GM19238 (cell line): ENCODE measurements at regions not wholly inside any gene's neighbourhood (a gene's known extent, or its start where the extent isn't known, plus 50 kb on each side); places are given as distances from the start of the nearest gene placed in this dataset.

Experiments used
- DNase-seq: peaks from one replicate; pipeline ENCODE4 v3.0.0; 2011; ENCODE audit warnings: low spot score; ENCODE audit not compliant: insufficient read length

DNA sequence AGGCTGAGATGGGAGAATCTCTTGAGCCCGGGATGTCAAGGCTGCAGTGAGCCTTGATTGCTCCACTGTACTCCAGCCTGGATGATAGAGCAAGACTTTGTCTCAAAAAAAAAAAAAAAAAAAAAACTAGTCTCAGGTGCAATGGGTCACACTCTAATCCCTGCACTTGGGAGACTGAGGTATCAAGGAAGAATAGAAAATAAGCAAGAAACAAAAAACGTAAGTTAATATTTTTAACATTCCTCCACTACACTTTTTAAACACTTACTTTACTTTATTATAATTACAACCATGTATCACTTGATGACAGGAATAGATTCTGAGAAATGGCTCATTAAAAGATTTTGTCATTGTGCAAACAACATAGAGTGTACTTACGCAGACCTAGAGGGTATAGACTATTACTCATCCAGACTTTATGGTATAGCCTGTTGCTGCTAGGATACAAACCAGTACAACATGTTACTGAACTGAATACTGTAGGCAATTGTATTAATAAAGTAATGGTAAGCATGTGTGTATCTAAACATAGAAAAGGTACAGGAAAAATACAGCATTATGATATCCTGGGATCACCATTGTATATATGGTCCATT, 1244.1 kb upstream of the ADGRL4 start:
- DNase-seq = no peak

DNA sequence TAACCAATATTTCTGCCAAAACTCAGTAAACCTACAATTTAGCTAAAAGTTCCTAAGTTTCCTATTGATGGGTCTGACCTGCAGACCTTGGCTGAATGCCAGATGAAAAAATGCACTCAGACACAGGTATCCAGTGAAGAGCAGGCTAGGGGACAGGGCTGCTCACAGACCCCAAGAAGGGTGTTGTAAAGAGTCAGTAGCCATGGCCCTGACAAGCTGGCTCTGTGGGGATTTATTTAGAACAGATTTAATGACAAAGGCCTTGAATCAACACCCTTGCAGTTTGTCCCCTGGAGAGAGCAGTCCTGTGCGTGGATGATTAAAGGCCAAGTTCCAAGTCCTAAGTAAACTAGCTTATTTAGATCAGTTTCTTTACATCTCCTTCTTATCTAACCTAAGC, 1243.2 kb upstream of the ADGRL4 start:
- DNase-seq = no peak

DNA sequence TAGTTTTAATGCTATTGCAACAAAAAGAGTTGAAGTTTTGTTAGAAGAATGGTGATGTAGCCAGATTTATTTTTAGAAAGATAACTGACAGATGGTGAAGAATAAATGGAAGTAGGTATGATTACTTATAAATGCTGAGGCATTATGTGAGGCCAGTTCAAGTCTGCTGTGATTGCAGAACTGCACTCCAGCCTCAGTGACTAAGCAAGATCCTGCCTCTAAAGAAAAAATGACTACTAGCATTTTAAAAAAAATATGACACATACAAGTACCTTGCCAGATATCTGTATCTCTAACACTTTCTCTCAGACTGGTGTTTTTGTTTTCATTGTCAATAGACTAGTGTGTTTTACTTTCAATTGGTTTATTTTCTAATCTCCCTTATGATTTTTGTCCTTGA, 1242.4 kb upstream of the ADGRL4 start:
- DNase-seq = no peak

DNA sequence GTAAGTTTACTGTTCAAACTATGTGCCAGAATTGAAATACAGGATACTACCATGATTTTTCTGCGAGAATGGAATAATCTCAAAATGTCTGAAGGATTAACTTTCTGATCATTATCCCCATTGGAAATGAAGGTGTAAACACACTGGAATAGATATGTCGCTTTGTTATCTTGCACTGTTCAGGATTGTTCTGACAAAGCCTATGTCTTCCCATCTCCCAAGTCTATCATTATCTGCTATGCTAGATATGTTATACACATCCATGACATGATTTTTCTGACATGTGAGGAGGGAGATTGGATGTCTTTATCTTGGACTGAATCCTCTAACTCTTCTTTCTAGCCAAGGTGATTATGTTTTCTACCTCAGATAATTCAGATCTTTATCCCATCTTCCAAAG, 1239.3 kb upstream of the ADGRL4 start:
- no peak for DNase-seq

DNA sequence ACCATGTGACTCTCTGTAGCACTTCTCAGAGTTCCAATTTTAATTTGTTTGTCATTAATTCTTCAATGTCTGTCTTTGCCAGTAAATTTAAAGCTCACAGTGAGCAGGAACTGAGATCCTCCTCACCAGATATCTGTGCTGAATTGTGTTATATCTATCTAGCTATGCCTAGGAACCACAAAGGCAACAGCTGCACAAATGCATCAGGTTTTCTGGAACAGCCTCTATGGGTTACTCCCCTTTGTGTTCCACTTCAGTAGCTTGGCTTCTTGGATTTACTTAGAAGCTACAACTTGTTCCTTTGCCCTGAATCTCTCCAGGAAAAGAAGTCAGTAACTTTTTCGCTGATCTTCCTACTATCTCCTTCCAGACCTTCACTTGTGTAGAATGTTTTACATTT, 1237.8 kb upstream of the ADGRL4 start:
- no peak for DNase-seq

- DNase-seq = no peak
Observed at GRCh38 chr1:80241566-80241965, 1235.0 kb upstream of the ADGRL4 start.

DNA sequence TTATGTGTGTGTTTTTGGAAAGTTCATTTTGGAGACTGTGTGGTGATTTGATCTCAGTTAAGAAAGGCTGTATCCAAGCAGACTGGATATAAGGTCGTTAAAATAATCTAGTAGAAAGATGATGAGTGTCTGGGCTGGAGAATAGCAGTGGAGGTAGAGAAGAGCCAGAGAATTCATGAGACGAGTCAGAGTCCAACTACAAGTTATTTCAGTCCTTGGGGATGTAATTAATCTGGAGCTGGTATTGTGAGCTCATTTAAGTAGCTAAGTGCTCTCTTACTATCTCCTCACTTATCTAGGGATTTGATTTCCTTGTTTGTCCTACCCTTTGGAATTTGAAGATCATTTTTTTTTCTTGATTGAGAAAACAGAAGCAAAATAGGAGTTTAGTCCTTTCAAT, 1219.0 kb upstream of the ADGRL4 start:
- no peak for DNase-seq

- DNase-seq = no peak
Observed at GRCh38 chr1:80221319-80221718, 1214.8 kb upstream of the ADGRL4 start.

DNA sequence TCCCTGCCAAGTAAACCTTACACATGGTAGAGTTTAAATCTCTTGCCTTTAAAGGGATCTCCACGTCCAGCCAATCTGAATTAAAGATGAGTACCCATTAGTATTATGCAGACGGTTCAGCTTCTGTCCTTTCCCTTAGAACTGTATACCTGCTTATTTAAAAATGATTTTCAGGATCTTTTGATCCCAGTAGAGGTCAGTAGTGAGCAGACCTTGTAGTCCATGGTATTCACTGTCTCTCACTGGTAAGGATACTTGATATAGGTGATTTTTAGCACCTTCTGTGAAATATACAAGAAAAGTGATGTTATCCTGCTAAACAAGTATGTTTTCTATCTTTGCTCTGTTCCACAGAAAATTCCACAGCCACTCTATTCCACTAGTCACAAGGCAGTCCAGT, 1211.6 kb upstream of the ADGRL4 start:
- DNase-seq = no peak

DNA sequence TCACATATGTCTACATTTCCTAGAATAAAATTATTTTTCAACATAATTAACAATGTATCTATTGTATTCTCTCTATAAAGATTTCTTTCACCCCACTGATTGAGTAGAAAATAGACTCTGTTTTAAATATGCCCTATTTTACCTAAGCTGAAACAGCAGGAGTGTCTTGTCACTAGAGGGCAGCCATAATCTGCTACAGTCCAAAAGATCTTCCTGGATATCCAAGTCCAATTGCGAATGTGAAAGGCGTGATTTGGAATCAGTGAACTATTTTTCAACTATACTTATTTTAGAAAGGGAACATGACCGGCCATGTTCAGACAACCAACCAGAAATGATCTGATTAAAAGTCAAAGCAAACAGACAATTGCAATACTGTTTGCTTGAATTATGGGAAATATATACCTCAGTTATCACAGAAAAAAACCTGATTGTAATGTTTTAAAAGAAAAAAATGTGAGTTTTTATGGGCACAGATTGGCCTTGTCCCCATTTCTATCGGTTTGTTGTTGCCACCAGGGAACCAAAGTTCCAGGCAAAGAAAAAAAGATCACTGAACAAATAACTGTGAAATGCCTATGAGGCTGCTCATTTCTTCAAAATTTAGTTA, 1211.0 kb upstream of the ADGRL4 start:
- no peak for DNase-seq

- no peak for DNase-seq
Observed at GRCh38 chr1:80214888-80215540, 1208.5 kb upstream of the ADGRL4 start.

DNA sequence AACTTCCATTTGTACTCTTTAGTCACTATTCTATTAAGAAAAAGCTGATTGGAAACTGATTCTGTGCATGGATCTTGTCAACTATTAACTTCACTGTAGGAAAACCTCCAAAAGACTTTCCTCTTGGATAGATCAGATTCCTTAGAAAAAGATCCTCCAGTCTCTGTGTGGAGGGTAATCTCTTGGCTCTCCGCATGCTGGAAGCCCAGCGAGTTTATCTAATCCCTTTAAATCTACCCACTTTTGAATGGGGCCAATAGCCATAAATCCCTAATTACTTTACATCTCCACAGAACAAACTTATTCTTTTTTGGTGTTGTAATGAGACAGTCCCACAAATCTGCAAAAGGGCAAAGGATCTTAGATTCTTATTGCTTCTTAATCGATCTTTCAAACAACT, 1206.4 kb upstream of the ADGRL4 start:
- DNase-seq = no peak

- DNase-seq = no peak
Observed at GRCh38 chr1:80211691-80212380, 1205.3 kb upstream of the ADGRL4 start.

GRCh38 chr1:80202118-80202517, 1195.6 kb upstream of the ADGRL4 start:
- DNase-seq = no peak

DNA sequence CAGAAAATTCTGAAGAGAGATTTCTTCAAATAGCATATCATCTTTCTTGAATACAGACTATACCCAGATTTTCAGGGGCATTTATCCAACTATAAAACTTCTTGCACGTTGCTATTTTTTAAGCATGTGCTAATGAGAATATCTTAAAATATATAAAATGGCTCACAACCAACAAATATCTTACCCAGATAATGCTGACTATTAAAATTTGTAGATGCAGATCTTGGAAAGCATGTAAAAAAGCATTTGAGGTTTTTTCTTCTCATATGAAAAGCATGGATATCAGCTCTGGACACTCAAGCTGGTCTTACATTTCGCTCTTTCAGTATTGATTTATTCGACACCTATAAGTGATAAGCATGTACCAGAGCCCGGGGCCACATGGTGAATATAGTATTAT, 1187.7 kb upstream of the ADGRL4 start:
- no peak for DNase-seq

GRCh38 chr1:80181418-80181817, 1174.9 kb upstream of the ADGRL4 start:
- no peak for DNase-seq

GRCh38 chr1:80171631-80172030, 1165.1 kb upstream of the ADGRL4 start:
- DNase-seq = no peak

GRCh38 chr1:80170811-80171485, 1164.4 kb upstream of the ADGRL4 start:
- no peak for DNase-seq

- no peak for DNase-seq
Observed at GRCh38 chr1:80164150-80164549, 1157.6 kb upstream of the ADGRL4 start.

DNA sequence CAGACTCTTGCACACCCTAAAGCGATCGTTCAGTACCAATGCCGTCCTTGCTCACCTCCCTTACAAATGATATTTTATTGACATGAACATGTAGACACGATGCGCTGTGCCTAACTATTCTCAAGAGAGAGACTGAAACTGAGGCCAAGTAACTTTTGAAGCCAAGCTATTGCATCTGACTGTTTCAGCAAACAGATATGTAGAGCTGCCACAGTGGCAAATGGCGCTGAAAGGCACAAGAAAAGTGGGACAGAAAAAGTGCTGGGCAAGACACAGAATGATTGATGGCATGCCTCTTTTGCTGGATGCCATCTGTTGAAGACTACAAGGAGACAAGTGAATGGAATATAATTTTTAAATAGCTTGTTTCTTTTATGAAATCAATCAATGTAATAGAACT, 1157.2 kb upstream of the ADGRL4 start:
- no peak for DNase-seq

DNA sequence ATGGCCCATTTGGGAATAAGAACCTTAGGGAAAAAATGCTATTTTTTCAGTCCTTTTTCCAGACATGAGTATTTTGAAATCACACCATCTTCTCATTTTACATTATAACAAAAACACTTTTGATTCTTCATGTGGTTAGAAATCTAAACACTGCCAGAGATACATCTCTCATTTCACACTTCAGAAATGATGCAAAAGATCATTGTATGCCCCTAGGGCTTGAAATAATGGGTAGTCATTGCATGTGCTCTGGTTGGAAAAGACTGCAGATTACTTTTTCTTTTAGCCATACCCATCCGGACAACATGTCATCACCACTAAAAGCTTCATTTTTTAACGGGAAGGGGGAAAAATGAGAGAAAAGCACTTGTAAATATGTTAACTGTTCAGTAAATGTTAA, 1152.2 kb upstream of the ADGRL4 start:
- no peak for DNase-seq

DNA sequence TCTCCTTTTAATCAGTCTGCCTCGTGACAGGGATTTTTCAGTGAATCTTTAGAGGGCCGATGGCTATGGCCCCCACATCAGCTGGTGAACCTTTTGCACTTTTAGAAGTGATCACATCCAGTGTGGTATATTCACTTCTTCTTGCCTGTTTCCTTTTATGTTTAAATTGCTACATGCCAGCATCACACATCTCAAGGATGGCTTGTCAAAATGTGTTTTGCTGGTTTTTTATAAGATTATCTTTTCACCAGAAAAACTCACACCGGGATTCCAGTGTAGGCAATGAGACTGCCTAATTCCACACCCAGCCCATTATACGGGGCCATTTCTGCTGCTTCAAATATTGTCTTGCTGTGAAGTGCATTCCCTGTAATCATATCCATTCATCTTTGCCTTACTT, 1151.7 kb upstream of the ADGRL4 start:
- DNase-seq = no peak
